ENCODE measurements at regions not wholly inside any gene's neighbourhood (a gene's known extent, or its start where the extent isn't known, plus 50 kb on each side); places are given as distances from the start of the nearest gene placed in this dataset.

DNA sequence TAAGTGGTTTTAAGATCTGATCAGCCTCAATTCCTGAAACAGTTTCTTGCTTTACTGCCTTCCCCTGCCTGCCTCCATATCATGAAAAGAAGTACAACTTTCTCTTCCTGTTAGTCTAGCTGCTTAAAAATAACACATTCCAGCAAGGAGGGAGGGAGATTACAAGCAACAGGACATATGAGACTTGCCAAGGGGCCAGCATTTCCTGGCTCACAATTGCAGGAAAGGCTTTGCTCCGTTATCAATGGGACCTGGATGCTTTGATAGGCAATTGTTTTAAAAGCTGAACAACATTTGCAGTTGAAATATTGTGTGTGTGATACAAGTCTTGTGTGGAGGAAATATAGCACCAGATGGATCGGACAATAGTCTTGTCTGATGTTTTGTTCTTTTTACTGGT is 425.0 kb downstream of the FAT4 start:
- Histone ChIP-seq H3K27me3 (ENCODE audit: control insufficient read depth in 3 of 3, insufficient read depth in 3 of 3, low read length in 2 of 3) (no peaks in the 10 kb centered on the region), H3K4me1 (ENCODE audit: control insufficient read depth in 5 of 5, insufficient read depth in 5 of 5, low read length in 5 of 5) (peaks cover 0 to 6% (median 1%) of the 10 kb centered on the region in 5 donors), H3K9ac (ENCODE audit: insufficient read depth in 1 of 2, low read length in 2 of 2) (no peak overlapping the region), H3K9me3 (ENCODE audit: control insufficient read depth in 4 of 4, insufficient read depth in 3 of 4, low read length in 3 of 4) (peaks cover 0 to 4% (median under 1%) of the 10 kb centered on the region in 4 donors), H3K36me3 (ENCODE audit: control insufficient read depth in 4 of 4, insufficient read depth in 4 of 4, low read length in 4 of 4) (no peaks in the 10 kb centered on the region), H3K4me3 (no peak overlapping the region), H3K27ac (ENCODE audit: low read depth in 1 of 2, low read length in 1 of 2) (peak overlapping the region in 1 of 2 donors; percentile 50)
- ATAC-seq (ENCODE audit: insufficient read depth, low FRiP score) (no peak), DNase-seq (peak; percentile 15 to 68 (median 60))
- TF ChIP-seq, protein P1, sequence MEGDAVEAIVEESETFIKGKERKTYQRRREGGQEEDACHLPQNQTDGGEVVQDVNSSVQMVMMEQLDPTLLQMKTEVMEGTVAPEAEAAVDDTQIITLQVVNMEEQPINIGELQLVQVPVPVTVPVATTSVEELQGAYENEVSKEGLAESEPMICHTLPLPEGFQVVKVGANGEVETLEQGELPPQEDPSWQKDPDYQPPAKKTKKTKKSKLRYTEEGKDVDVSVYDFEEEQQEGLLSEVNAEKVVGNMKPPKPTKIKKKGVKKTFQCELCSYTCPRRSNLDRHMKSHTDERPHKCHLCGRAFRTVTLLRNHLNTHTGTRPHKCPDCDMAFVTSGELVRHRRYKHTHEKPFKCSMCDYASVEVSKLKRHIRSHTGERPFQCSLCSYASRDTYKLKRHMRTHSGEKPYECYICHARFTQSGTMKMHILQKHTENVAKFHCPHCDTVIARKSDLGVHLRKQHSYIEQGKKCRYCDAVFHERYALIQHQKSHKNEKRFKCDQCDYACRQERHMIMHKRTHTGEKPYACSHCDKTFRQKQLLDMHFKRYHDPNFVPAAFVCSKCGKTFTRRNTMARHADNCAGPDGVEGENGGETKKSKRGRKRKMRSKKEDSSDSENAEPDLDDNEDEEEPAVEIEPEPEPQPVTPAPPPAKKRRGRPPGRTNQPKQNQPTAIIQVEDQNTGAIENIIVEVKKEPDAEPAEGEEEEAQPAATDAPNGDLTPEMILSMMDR (IDR thresholded peaks at IDR 0.05; ENCODE audit: control extremely low read depth, extremely low read depth) = no peak
- 31 to 35% methylated on average over 2 of the region's 2 CpGs for WGBS, 2 donors

DNA sequence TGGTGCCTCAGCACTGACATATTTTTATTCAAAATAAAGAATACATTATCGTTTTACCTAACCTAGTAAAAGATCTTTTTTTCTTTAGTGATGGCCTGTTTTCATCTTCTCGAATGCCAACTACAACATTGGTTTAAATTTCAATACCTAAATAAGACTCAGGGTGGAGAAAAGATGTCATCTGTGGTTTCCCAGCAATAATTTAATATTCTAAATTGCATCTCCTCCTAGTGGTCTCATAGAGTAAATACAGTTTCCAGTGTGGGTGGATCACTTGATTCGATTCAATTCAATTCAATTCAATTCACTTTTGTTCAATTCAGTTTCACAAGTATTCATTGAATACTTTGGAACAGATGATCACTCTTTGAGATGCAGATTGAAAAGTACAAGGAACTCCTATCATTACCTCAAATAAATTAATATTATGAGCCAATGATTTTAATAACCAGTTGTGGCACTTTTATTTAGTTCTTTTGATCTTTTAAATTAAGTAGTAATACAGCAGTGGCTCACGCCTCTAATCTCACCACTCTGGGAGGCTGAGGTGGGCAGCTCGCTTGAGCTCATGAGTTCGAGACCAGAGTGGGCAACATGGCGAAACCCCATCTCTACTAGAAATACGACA is 427.2 kb downstream of the FAT4 start:
- TF ChIP-seq, protein P1 (IDR thresholded peaks at IDR 0.05; ENCODE audit: control extremely low read depth, extremely low read depth) = peak; percentile 16
- peaks cover 0 to 4% (median 2%) of the 10 kb centered on the region in 4 donors for H3K9me3 ChIP-seq (ENCODE audit: control insufficient read depth in 4 of 4, insufficient read depth in 3 of 4, low read length in 3 of 4)
- no peak overlapping the region for H3K4me3 ChIP-seq
- no peak overlapping the region for H3K9ac ChIP-seq (ENCODE audit: insufficient read depth in 1 of 2, low read length in 2 of 2)
- WGBS, 2 donors = 78 to 81% methylated on average over 8 of the region's 8 CpGs
- H3K27me3 ChIP-seq (ENCODE audit: control insufficient read depth in 3 of 3, insufficient read depth in 3 of 3, low read length in 2 of 3) = no peaks in the 10 kb centered on the region
- ATAC-seq (ENCODE audit: insufficient read depth, low FRiP score) = no peak
- no peak for DNase-seq
- peaks cover 0 to 1% (median 0%) of the 10 kb centered on the region in 5 donors for H3K4me1 ChIP-seq (ENCODE audit: control insufficient read depth in 5 of 5, insufficient read depth in 5 of 5, low read length in 5 of 5)
- H3K36me3 ChIP-seq (ENCODE audit: control insufficient read depth in 4 of 4, insufficient read depth in 4 of 4, low read length in 4 of 4) = no peaks in the 10 kb centered on the region
- H3K27ac ChIP-seq (ENCODE audit: low read depth in 1 of 2, low read length in 1 of 2) = no peak overlapping the region

DNA sequence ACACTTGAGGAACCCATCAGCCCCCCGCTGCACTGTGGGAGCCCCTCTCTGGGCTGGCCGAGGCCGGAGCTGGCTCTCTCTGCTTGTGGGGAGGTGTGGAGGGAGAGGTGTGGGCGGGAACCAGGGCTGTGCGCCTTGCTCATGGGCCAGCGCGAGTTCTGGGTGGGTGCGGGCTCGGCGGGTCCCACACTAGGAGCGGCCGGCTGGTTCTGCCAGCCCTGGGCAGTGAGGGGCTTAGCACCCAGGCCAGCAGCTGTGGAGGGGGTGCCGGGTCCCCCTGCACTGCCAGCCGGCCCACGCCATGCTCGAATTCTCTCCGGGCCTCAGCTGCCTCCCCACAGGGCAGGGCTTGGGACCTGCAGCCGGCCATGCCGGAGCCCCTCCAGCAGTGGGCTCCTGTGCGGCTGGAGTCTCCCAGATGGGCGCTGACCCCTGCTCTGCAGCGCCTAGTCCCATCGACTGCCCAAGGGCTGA is 430.2 kb downstream of the FAT4 start:
- no peak overlapping the region for H3K27ac ChIP-seq (ENCODE audit: low read depth in 1 of 2, low read length in 1 of 2)
- DNase-seq = no peak
- peaks cover 0 to 4% (median 2%) of the 10 kb centered on the region in 4 donors for H3K9me3 ChIP-seq (ENCODE audit: control insufficient read depth in 4 of 4, insufficient read depth in 3 of 4, low read length in 3 of 4)
- no peaks in the 10 kb centered on the region for H3K4me1 ChIP-seq (ENCODE audit: control insufficient read depth in 5 of 5, insufficient read depth in 5 of 5, low read length in 5 of 5)
- no peaks in the 10 kb centered on the region for H3K27me3 ChIP-seq (ENCODE audit: control insufficient read depth in 3 of 3, insufficient read depth in 3 of 3, low read length in 2 of 3)
- TF ChIP-seq, protein P1 (IDR thresholded peaks at IDR 0.05; ENCODE audit: control extremely low read depth, extremely low read depth) = no peak
- 97 to 98% methylated on average over 23 of the region's 23 CpGs for whole genome bisulfite sequencing, 2 donors
- H3K9ac ChIP-seq (ENCODE audit: insufficient read depth in 1 of 2, low read length in 2 of 2) = no peak overlapping the region
- no peaks in the 10 kb centered on the region for H3K36me3 ChIP-seq (ENCODE audit: control insufficient read depth in 4 of 4, insufficient read depth in 4 of 4, low read length in 4 of 4)
- no peak for ATAC-seq (ENCODE audit: insufficient read depth, low FRiP score)
- H3K4me3 ChIP-seq = no peak overlapping the region

DNA sequence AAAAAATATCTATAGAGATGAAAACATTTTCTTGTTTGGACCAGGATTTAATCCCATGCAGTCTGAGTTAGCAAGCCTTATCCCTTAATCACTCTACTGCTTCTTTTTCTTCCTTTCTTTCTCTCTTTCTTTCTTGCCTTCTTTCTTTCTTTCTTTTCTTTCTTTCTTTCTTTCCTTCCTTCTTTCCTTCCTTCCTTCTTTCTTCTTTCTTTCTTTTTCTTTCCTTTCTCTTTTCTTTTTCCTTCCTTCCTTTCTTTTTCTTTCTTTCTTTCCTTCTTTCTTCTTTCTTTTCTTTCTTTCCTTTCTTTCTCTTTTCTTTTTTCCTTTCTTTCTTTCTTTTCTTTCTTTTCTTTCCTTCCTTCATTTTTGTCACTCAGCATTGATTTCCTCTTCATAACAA is 434.6 kb downstream of the FAT4 start:
- peaks cover 0 to 3% (median 0%) of the 10 kb centered on the region in 4 donors for H3K9me3 ChIP-seq (ENCODE audit: control insufficient read depth in 4 of 4, insufficient read depth in 3 of 4, low read length in 3 of 4)
- H3K27me3 ChIP-seq (ENCODE audit: control insufficient read depth in 3 of 3, insufficient read depth in 3 of 3, low read length in 2 of 3) = no peaks in the 10 kb centered on the region
- H3K4me3 ChIP-seq = no peak overlapping the region
- no peaks in the 10 kb centered on the region for H3K36me3 ChIP-seq (ENCODE audit: control insufficient read depth in 4 of 4, insufficient read depth in 4 of 4, low read length in 4 of 4)
- no peak overlapping the region for H3K27ac ChIP-seq (ENCODE audit: low read depth in 1 of 2, low read length in 1 of 2)
- TF ChIP-seq, protein P1 (IDR thresholded peaks at IDR 0.05; ENCODE audit: control extremely low read depth, extremely low read depth) = no peak
- ATAC-seq (ENCODE audit: insufficient read depth, low FRiP score) (no peak), DNase-seq (no peak)
- H3K9ac ChIP-seq (ENCODE audit: insufficient read depth in 1 of 2, low read length in 2 of 2) = no peak overlapping the region
- H3K4me1 ChIP-seq (ENCODE audit: control insufficient read depth in 5 of 5, insufficient read depth in 5 of 5, low read length in 5 of 5) = peaks cover 0 to 3% (median 0%) of the 10 kb centered on the region in 5 donors

All from lung (tissue), 11 donors.